Psoas muscle (tissue), 7 donors: ENCODE measurements at regions not wholly inside any gene's neighbourhood (a gene's known extent, or its start where the extent isn't known, plus 50 kb on each side); places are given as distances from the start of the nearest gene placed in this dataset.

Experiments used
- ATAC-seq, 4 donors: fragments of 200-7000 bp; cut with Tn5 transposase; one replicate each; pipeline ENCODE4 v1.9.1; 2020; ENCODE audit warnings: moderate library complexity in 3 of 4, mild to moderate bottlenecking in 2 of 4
- DNase-seq, 2 donors: peaks; one replicate each; pipeline ENCODE4 v3.0.0-alpha.2; 2020
- H3K27ac ChIP-seq: fragments of 200-600 bp; one replicate; pipeline ENCODE4 v1.8.0; 2022
- H3K27me3 ChIP-seq, 3 donors: fragments of 200-600 bp in 1 of 3; one replicate each; pipeline versions ENCODE4 v1.6.1 to v1.8.0; 2013 to 2022; ENCODE audit warnings: low read length in 2 of 3, mild to moderate bottlenecking in 2 of 3, moderate library complexity in 1 of 3; ENCODE audit not compliant: insufficient read depth in 3 of 3
- H3K36me3 ChIP-seq, 2 donors: fragments of 200-600 bp in 1 of 2; one replicate each; pipeline versions ENCODE4 v1.6.1 to v1.8.0; 2013 to 2022; ENCODE audit warnings: low read depth in 1 of 2, mild to moderate bottlenecking in 1 of 2, moderate library complexity in 1 of 2; ENCODE audit not compliant: insufficient read depth in 1 of 2
- H3K4me1 ChIP-seq: fragments of 200-600 bp; one replicate; pipeline ENCODE4 v1.8.0; 2022
- H3K4me3 ChIP-seq: fragments of 200-600 bp; one replicate; pipeline ENCODE4 v1.8.0; 2022; ENCODE audit warnings: mild to moderate bottlenecking
- H3K9me3 ChIP-seq: fragments of 200-600 bp; one replicate; pipeline ENCODE4 v1.8.0; 2022
- WGBS, 3 donors: extraction: QIAGEN DNeasy Blood & Tissue Kit; methylation state at CpG; one replicate each; pipeline versions ENCODE4 v1.1.6 to v1.1.7; 2013; 5-methylcytosine and 5-hydroxymethylcytosine counted together
- intact Hi-C, 2 donors: fragments of 100-400 bp; cut with DNase I; formaldehyde crosslinking; loops; one replicate each; pipeline versions ENCODE4 v1.11.0 to v1.14.2; 2022
- TF ChIP-seq, protein P1 (sequence below): fragments of 200-600 bp; IDR thresholded peaks from one replicate; pipeline ENCODE4 v1.8.0; 2022; ENCODE audit warnings: antibody characterized with exemption
- donor health status: healthy with polysubstance abuse.
- donor health status: DM: no; HTN: no; CAD: no; lungs with moderate emphysema.
- donor health status: Bipolar disorder and iron deficiency.
- donor health status: healthy.
- donor health status: DM: yes; HTN: yes; CAD: no.
- donor health status: DM: no; HTN: no; CAD: no.
- donor health status: DM: yes; HTN: yes; CAD: no.

DNA sequence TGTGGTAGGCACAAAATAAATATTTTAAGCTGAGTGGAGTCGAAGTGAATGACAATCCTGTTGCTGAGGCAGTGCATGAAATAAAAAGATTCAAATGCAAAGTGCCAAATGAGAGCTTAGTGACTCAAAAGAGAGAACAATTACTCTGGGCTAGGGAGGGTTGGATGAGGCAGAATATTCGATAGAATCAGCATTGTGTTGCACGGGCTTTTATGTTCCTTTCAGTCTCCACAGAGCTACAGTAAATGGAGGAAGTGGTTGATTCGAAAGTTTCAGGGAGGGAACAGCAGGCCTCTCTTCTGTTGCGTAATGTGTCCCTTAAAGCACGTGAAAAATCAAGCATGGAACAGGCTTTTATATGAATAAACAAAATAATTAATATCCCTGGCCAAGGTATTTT, 599.3 kb upstream of the CELF2 start:
- intact Hi-C loops: no loop called here
- H3K4me1 ChIP-seq: no peaks in the 10 kb centered on the region
- no peak overlapping the region for H3K4me3 ChIP-seq
- ATAC-seq: no peak
- H3K27ac ChIP-seq: no peak overlapping the region
- 55 to 65% (median 58%) methylated on average over 6 of the region's 6 CpGs for WGBS, 3 donors
- H3K27me3 ChIP-seq: peaks cover 0 to 2% (median 0%) of the 10 kb centered on the region in 3 donors
- no peak for DNase-seq
- TF ChIP-seq, protein P1, sequence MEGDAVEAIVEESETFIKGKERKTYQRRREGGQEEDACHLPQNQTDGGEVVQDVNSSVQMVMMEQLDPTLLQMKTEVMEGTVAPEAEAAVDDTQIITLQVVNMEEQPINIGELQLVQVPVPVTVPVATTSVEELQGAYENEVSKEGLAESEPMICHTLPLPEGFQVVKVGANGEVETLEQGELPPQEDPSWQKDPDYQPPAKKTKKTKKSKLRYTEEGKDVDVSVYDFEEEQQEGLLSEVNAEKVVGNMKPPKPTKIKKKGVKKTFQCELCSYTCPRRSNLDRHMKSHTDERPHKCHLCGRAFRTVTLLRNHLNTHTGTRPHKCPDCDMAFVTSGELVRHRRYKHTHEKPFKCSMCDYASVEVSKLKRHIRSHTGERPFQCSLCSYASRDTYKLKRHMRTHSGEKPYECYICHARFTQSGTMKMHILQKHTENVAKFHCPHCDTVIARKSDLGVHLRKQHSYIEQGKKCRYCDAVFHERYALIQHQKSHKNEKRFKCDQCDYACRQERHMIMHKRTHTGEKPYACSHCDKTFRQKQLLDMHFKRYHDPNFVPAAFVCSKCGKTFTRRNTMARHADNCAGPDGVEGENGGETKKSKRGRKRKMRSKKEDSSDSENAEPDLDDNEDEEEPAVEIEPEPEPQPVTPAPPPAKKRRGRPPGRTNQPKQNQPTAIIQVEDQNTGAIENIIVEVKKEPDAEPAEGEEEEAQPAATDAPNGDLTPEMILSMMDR: no peak
- no peaks in the 10 kb centered on the region for H3K36me3 ChIP-seq
- H3K9me3 ChIP-seq: no peaks in the 10 kb centered on the region

DNA sequence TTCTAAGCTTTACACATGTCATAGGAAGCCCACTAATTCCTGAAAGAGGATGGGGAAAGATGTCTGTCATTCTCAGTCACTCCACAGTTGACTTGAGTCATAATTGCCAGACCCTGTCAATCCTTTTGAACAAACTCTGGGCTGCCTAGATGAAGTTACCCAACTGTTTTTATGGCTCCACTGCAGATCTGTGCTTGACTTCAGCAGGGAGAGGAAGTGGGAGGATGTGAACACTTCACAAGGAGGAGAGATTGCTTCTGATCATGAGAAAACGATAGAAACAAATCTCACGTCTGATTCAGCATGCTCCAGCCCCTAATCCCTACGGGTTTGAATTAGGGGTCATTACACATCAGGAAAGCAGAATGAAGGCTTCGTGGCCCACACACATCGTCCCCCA, 596.6 kb upstream of the CELF2 start:
- Histone ChIP-seq H3K27ac (no peak overlapping the region), H3K27me3 (peaks cover 0 to 2% (median 0%) of the 10 kb centered on the region in 3 donors), H3K4me1 (no peaks in the 10 kb centered on the region), H3K4me3 (no peak overlapping the region), H3K9me3 (no peaks in the 10 kb centered on the region), H3K36me3 (no peaks in the 10 kb centered on the region)
- intact Hi-C loops: no loop called here
- 57 to 76% (median 70%) methylated on average over 5 of the region's 5 CpGs for WGBS, 3 donors
- TF ChIP-seq, protein P1: no peak
- ATAC-seq (no peak), DNase-seq (no peak)

DNA sequence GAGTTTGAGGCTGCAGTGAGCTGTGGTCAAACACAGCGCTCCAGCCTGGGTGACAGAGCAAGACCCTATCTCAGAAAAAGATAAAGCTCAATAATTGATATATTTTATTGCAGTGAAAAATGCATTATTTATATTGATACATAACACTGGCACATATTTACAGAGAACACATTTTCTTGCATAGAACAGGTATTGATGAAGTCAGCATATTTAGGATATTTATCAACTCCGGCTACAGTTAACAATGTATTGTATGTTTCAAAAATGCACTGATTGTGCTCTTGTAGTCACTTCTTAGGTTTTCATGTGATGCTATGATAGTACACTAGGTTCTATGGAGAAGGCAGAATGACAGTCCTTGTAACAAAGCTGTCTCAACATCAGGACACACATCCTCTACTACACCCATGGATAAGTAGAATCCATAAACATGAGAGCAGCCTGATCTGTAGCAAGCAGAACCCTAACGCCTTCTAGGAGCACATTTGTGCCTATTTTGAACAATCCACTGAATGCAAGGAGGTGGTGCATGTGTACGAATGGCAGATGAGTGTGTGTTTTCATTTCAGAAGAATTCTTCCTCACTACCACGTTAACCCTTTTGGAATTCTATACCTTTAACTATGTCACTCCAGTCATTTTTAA, 586.1 kb upstream of the CELF2 start:
- TF ChIP-seq, protein P1: no peak
- Histone ChIP-seq H3K4me1 (no peaks in the 10 kb centered on the region), H3K9me3 (peaks cover 4% of the 10 kb centered on the region), H3K36me3 (no peaks in the 10 kb centered on the region), H3K27me3 (no peaks in the 10 kb centered on the region), H3K4me3 (no peak overlapping the region), H3K27ac (no peak overlapping the region)
- WGBS, 3 donors: 65 to 74% (median 70%) methylated on average over 5 of the region's 5 CpGs
- ATAC-seq: no peak
- no peak for DNase-seq
- intact Hi-C loops: no loop called here

DNA sequence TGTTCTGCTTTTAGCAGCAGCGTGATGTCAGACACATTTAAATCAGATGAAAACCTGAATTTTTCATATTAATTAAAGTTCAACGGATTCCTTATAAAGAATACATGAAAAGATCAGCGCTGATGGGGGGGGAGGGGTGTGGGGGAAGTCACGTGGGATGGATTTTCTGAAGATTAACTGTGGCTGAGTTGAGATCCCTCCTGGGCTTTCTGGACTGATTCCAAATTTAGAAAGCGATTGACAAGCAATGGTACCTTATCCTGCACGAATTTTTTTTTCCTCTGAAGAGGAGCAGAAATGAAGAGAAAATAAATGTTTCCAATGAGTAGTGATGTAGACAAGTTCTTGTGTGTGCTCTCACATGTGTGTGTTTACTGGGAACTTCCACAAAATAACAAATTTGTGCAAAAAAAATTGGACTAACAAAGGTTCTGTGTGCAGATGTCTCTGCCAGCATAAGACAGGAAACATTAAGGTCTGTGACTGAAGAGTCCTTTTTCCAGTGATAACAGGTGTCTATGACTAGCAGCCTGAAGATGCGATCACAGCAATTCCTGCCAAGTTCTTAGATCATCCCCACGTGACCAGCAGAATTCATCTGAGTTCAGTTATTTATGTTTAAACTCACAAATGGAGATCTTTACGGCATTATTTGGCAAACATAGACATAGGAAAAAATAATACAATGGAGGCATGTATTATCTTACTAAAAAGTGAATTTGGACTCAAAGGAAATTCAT, 585.2 kb upstream of the CELF2 start:
- WGBS, 3 donors: 27 to 33% (median 31%) methylated on average over 9 of the region's 9 CpGs
- no peak for ATAC-seq
- peaks cover 4% of the 10 kb centered on the region for H3K9me3 ChIP-seq

More for the DNA sequence above, 585.2 kb upstream of the CELF2 start:
- Histone ChIP-seq H3K27ac (no peak overlapping the region), H3K4me3 (no peak overlapping the region), H3K36me3 (no peaks in the 10 kb centered on the region), H3K4me1 (no peaks in the 10 kb centered on the region), H3K27me3 (no peaks in the 10 kb centered on the region)
- TF ChIP-seq, protein P1: no peak
- intact Hi-C loops: no loop called here
- DNase-seq: no peak
